ENCODE measurements at regions not wholly inside any gene's neighbourhood (a gene's known extent, or its start where the extent isn't known, plus 50 kb on each side); places are given as distances from the start of the nearest gene placed in this dataset.

- intact Hi-C loops (cut with micrococcal nuclease) = loop anchor here (1.0 kb wide), 1 partner anchor 86 kb away; no protein-coding TSS in a partner anchor
- Mint-ChIP-seq H3K27ac (no peak overlapping the region), H3K4me3 (no peak overlapping the region), H3K9me3 (no peaks in the 10 kb centered on the region), H3K36me3 (ENCODE audit: low read depth) (no peaks in the 10 kb centered on the region), H3K4me1 (ENCODE audit: low read depth) (peaks cover 16% of the 10 kb centered on the region), H3K27me3 (no peaks in the 10 kb centered on the region)
These were observed 60.2 kb upstream of the ACP3 start for GRCh38 chr3:132256989-132257388.

- Mint-ChIP-seq H3K27ac (no peak overlapping the region), H3K9me3 (no peaks in the 10 kb centered on the region), H3K4me3 (no peak overlapping the region), H3K36me3 (ENCODE audit: low read depth) (no peaks in the 10 kb centered on the region), H3K4me1 (ENCODE audit: low read depth) (peaks cover 17% of the 10 kb centered on the region), H3K27me3 (no peaks in the 10 kb centered on the region)
- intact Hi-C loops (cut with micrococcal nuclease) = no loop called here
These were observed 55.7 kb upstream of the ACP3 start for GRCh38 chr3:132261506-132261905.

- Mint-ChIP-seq H3K4me1 (ENCODE audit: low read depth) (peaks cover 12% of the 10 kb centered on the region), H3K27ac (no peak overlapping the region)
These were observed 54.9 kb upstream of the ACP3 start for GRCh38 chr3:132262305-132262704.

GRCh38 chr3:132262956-132263355, 54.3 kb upstream of the ACP3 start:
- H3K36me3 Mint-ChIP-seq (ENCODE audit: low read depth) = no peaks in the 10 kb centered on the region
- no peaks in the 10 kb centered on the region for H3K27me3 Mint-ChIP-seq
- no peak overlapping the region for H3K4me3 Mint-ChIP-seq
- H3K4me1 Mint-ChIP-seq (ENCODE audit: low read depth) = peaks cover 10% of the 10 kb centered on the region
- no peaks in the 10 kb centered on the region for H3K9me3 Mint-ChIP-seq
- intact Hi-C loops (cut with micrococcal nuclease) = no loop called here
- no peak overlapping the region for H3K27ac Mint-ChIP-seq

More at GRCh38 chr3:132262305-132262704, 54.9 kb upstream of the ACP3 start:
- Mint-ChIP-seq H3K27me3 (no peaks in the 10 kb centered on the region), H3K36me3 (ENCODE audit: low read depth) (no peaks in the 10 kb centered on the region), H3K9me3 (no peaks in the 10 kb centered on the region), H3K4me3 (no peak overlapping the region)
- intact Hi-C loops (cut with micrococcal nuclease) = no loop called here

GRCh38 chr3:132265028-132265427, 52.2 kb upstream of the ACP3 start:
- H3K4me3 Mint-ChIP-seq = no peak overlapping the region
- no peaks in the 10 kb centered on the region for H3K9me3 Mint-ChIP-seq
- intact Hi-C loops (cut with micrococcal nuclease) = loop anchor here (5.0 kb wide), 1 partner anchor 52 kb away; the partner anchor contains the start of gene ACP3
- no peaks in the 10 kb centered on the region for H3K27me3 Mint-ChIP-seq
- H3K27ac Mint-ChIP-seq = no peak overlapping the region
- H3K4me1 Mint-ChIP-seq (ENCODE audit: low read depth) = peaks cover 10% of the 10 kb centered on the region
- no peaks in the 10 kb centered on the region for H3K36me3 Mint-ChIP-seq (ENCODE audit: low read depth)

GRCh38 chr3:132265488-132265887, 51.7 kb upstream of the ACP3 start:
- Mint-ChIP-seq H3K9me3 (no peaks in the 10 kb centered on the region), H3K27ac (no peak overlapping the region), H3K4me3 (no peak overlapping the region), H3K36me3 (ENCODE audit: low read depth) (no peaks in the 10 kb centered on the region), H3K4me1 (ENCODE audit: low read depth) (peaks cover 10% of the 10 kb centered on the region), H3K27me3 (no peaks in the 10 kb centered on the region)
- intact Hi-C loops (cut with micrococcal nuclease) = loop anchor here (5.0 kb wide), 1 partner anchor 52 kb away; the partner anchor contains the start of gene ACP3

GRCh38 chr3:132267391-132267993, 49.7 kb upstream of the ACP3 start:
- intact Hi-C loops (cut with micrococcal nuclease) = loop anchor here (5.0 kb wide), 1 partner anchor 50 kb away; the partner anchor contains the start of gene ACP3
- Mint-ChIP-seq H3K4me3 (no peak overlapping the region), H3K36me3 (ENCODE audit: low read depth) (no peaks in the 10 kb centered on the region), H3K4me1 (ENCODE audit: low read depth) (peaks cover 5% of the 10 kb centered on the region), H3K27ac (no peak overlapping the region), H3K9me3 (no peaks in the 10 kb centered on the region), H3K27me3 (no peaks in the 10 kb centered on the region)

All from dendritic cell treated with granulocyte-macrophage colony-stimulating factor and Interleukin-4, amounts not matched to agents 40 ng/mL and 50 ng/mL, for 4 days (primary cell).